SH-SY5Y (cell line): ENCODE measurements at regions not wholly inside any gene's neighbourhood (a gene's known extent, or its start where the extent isn't known, plus 50 kb on each side); places are given as distances from the start of the nearest gene placed in this dataset.

Experiments used
- GATA2 ChIP-seq: IDR thresholded peaks from 2 replicates; pipeline ENCODE4 v1.6.1; 2011; ENCODE audit warnings: mild to moderate bottlenecking, low read depth, low read length
- GATA3 ChIP-seq: IDR thresholded peaks from 2 replicates; pipeline ENCODE4 v1.6.1; 2011; ENCODE audit warnings: low read depth, mild to moderate bottlenecking, low read length, moderate library complexity

- TF ChIP-seq GATA3 (no peak), GATA2 (no peak)
Measured at GRCh38 chr6:79408256-79408974, 128.8 kb downstream of the LCA5 start.

DNA sequence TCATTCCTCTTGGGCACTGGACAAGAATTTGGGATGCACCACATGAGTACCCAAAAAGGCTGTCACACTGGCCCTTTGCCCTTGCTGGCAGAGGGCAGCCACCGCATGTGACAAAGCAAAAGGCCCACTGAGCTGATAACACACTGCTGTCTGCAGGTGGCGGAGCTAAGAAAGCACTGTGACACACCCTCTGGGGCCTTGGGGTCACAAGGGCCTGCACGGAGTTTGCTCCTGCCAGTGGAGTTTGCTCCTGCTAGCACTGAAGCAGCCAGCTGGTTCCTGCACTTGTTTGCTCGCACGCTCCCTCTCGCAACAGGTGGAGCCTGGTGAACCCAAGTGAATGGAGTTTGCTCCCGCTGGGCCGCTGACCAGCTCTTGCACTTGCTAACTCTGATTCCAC lies 132.6 kb downstream of the LCA5 start:
- TF ChIP-seq GATA2 (no peak), GATA3 (no peak)

- TF ChIP-seq GATA3 (no peak), GATA2 (no peak)
Measured at GRCh38 chr6:79404261-79404660, 133.0 kb downstream of the LCA5 start.

DNA sequence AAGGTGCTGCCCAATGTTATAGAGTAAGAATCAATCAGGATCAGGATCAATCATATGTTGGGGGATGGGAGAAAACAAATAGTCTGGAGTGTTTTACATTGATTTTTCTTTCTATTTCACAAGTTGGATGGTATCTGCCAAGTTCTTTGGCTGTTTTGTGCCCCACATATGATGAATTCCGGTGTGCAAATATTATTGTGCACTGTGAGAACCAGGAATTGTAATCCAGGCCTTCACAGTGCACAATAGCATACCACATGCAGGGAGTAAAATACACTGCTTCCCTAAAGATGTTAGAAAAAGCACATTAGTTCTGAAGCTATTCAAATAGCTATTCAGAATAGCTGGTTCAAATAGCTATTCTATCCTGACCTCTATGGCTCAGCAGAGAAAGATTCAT lies 133.7 kb downstream of the LCA5 start:
- TF ChIP-seq GATA2 (no peak), GATA3 (no peak)

GRCh38 chr6:79403086-79403485 lies 134.1 kb downstream of the LCA5 start:
- TF ChIP-seq GATA2 (no peak), GATA3 (no peak)

DNA sequence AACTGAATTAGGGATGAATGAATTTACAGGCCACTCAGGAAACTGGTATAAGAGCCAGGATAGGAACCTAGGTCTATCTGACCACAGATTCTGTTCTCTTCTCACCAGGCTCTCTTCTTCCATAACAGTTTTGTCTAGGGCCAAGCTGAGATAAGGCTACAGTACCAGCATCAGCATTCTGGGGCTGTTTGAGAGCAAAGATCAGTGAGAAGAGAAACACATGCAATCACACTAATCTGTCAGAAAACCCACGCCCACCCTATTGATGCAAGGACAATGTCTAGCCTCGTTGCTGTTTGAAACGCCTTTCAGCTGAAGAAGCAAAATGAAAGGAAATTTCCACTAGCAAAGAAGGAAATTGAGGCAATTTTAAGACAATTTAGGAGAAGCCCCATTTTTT lies 137.7 kb downstream of the LCA5 start:
- TF ChIP-seq GATA3 = no peak
- TF ChIP-seq GATA2 = no peak

DNA sequence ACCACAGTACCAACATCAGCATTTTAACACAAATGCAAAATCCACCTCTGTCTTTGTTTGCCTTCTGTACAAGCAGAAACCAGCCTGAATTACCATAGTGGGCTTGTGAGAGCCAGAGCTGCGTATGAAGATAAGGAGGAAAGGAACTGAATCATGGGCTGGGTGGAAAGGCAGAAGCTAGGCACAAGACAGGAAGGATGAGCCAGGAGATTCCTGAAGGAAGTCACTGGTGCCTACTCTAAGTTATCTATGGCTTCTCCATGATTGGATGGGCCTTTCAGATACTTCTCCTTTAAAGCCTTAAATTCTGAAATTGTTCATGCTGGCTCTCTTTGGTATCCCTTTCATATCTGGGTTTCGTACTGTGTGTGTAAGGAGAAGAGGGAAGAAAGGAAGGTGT lies 140.6 kb downstream of the LCA5 start:
- TF ChIP-seq GATA2 (no peak), GATA3 (no peak)

GRCh38 chr6:79394690-79395089 lies 142.5 kb downstream of the LCA5 start:
- TF ChIP-seq GATA3 (no peak), GATA2 (no peak)

DNA sequence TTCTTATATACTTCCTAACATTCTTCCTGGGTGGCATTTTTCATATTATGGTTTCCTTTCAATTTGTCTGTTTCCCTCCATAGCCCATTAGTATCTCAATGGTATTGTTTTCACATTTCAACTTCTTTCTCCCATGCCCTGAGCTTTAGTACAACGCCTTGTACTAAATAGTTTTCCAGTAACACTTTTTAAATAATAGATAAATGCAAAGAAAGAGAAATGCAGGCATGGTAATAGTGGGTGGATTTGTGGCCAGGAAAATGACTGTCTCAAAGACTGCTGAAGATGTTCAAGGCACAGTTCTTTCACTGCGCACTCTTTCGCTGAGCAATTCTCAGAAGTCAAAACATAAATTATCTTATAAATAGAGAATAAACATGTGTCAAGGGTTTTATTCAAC lies 145.1 kb downstream of the LCA5 start:
- TF ChIP-seq GATA2 (no peak), GATA3 (no peak)

- TF ChIP-seq GATA3 (no peak), GATA2 (no peak)
Measured at GRCh38 chr6:79391480-79391879, 145.8 kb downstream of the LCA5 start.

- TF ChIP-seq GATA3 (no peak), GATA2 (no peak)
Measured at GRCh38 chr6:79385893-79386292, 151.3 kb downstream of the LCA5 start.

GRCh38 chr6:79385333-79385732 lies 150.9 kb upstream of the HMGN3 start:
- no peak for TF ChIP-seq GATA3

- no peak for TF ChIP-seq GATA3
- TF ChIP-seq GATA2 = no peak
Measured at GRCh38 chr6:79384845-79385244, 150.4 kb upstream of the HMGN3 start.

DNA sequence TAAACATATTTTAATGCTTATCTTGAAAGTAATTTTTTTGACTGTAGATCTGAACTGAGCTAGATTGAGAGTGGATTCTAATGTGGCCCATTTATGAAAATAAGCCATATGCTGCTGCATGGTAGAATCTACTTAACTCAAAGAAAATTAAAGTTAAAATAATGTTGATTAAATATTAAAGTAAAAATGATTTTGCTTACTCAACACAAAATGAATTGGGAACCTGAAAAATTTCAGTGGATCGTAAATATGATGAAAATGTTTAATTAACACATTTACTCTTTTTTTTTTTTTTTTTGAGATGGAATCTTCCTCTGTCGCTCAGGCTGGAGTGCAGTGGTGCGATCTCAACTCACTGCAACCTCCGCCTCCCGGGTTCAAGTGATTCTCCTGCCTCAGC lies 144.5 kb upstream of the HMGN3 start:
- TF ChIP-seq GATA2 (no peak), GATA3 (no peak)

- TF ChIP-seq GATA2 (no peak; the same call in 1 of the 2 replicates), GATA3 (no peak)
Measured at GRCh38 chr6:79377888-79378348, 143.4 kb upstream of the HMGN3 start.

DNA sequence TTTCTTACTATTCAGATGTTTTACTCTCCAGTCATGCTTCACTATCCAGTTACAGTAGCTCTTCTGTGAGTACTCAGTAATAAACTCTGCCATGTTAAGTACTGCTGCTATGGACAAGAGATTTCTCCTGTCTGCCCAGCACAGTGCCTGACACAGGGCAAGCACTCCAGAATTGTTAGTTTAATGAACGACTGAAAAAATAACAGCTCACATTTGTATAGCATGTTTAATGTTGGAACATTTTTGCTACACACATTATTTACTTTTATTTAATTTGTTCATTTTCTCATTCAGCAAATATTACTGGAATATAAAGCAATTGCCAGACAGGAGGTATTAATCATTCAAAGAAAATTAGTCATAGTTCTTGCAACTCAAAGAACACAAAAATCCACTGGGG lies 142.6 kb upstream of the HMGN3 start:
- no peak for TF ChIP-seq GATA2
- no peak for TF ChIP-seq GATA3
